Glutamatergic neuron (in vitro differentiated cells): ENCODE measurements at regions not wholly inside any gene's neighbourhood (a gene's known extent, or its start where the extent isn't known, plus 50 kb on each side); places are given as distances from the start of the nearest gene placed in this dataset.
"Not testable (repeated sequence)": the region's sequence is repeated elsewhere in the genome, so short reads cannot be mapped to it uniquely, and the experiment has no call there.

ENCODE experiments used
- DNase-seq: peaks from one replicate; pipeline ENCODE4 v3.0.0; 2022
- H3K27ac Mint-ChIP-seq: one replicate; pipeline ENCODE4 v1.8.0; 2020; ENCODE audit warnings: mild to moderate bottlenecking, mixed read lengths, inconsistent platforms; ENCODE audit not compliant: unreplicated experiment
- H3K27me3 Mint-ChIP-seq: one replicate; pipeline ENCODE4 v1.8.0; 2020; ENCODE audit warnings: mild to moderate bottlenecking, moderate library complexity, mixed read lengths, inconsistent platforms; ENCODE audit not compliant: unreplicated experiment
- H3K36me3 Mint-ChIP-seq: one replicate; pipeline ENCODE4 v1.8.0; 2020; ENCODE audit warnings: mild to moderate bottlenecking, mixed read lengths, inconsistent platforms; ENCODE audit not compliant: unreplicated experiment
- H3K4me1 Mint-ChIP-seq: one replicate; pipeline ENCODE4 v1.8.0; 2020; ENCODE audit warnings: mild to moderate bottlenecking, low read depth, mixed read lengths, inconsistent platforms; ENCODE audit not compliant: unreplicated experiment
- H3K4me3 Mint-ChIP-seq: one replicate; pipeline ENCODE4 v1.8.0; 2020; ENCODE audit warnings: mild to moderate bottlenecking, mixed read lengths, inconsistent platforms; ENCODE audit not compliant: unreplicated experiment
- H3K9me3 Mint-ChIP-seq: one replicate; pipeline ENCODE4 v1.8.0; 2020; ENCODE audit warnings: mild to moderate bottlenecking, moderate library complexity, mixed read lengths, inconsistent platforms; ENCODE audit not compliant: unreplicated experiment
- TF ChIP-seq, protein P1 (sequence below): fragments of 200-600 bp; sonication (generic); IDR thresholded peaks from one replicate; pipeline ENCODE4 v1.5.0; 2021; ENCODE audit not compliant: partially characterized antibody, unreplicated experiment

DNA sequence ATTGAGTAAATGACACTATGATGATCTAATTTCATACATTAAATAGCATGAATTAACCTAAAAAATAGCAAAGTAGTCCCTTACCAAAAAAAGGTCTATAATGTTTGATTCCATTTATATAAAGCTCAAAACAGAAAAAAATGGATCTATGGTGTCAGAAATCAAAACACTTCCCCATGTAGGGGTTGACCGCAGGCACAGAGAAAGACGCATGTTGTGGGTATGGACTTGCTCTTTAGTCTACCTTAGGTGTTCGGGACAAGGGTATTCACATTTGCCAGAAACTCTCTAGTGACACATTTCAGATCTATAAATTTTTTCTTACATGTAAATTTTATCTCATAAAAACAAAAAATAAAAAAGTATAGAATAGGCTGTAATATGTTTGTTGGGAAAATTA, 1262.9 kb downstream of the TMEM121 start:
- peaks cover 3% of the 10 kb centered on the region for H3K36me3 Mint-ChIP-seq

GRCh38 chr14:106790189-106791036, 1264.0 kb downstream of the TMEM121 start:
- Mint-ChIP-seq H3K27me3 (no peaks in the 10 kb centered on the region), H3K4me3 (no peak overlapping the region), H3K27ac (no peak overlapping the region), H3K4me1 (no peaks in the 10 kb centered on the region), H3K9me3 (peaks cover 4% of the 10 kb centered on the region), H3K36me3 (peaks cover 5% of the 10 kb centered on the region)
- TF ChIP-seq, protein P1, sequence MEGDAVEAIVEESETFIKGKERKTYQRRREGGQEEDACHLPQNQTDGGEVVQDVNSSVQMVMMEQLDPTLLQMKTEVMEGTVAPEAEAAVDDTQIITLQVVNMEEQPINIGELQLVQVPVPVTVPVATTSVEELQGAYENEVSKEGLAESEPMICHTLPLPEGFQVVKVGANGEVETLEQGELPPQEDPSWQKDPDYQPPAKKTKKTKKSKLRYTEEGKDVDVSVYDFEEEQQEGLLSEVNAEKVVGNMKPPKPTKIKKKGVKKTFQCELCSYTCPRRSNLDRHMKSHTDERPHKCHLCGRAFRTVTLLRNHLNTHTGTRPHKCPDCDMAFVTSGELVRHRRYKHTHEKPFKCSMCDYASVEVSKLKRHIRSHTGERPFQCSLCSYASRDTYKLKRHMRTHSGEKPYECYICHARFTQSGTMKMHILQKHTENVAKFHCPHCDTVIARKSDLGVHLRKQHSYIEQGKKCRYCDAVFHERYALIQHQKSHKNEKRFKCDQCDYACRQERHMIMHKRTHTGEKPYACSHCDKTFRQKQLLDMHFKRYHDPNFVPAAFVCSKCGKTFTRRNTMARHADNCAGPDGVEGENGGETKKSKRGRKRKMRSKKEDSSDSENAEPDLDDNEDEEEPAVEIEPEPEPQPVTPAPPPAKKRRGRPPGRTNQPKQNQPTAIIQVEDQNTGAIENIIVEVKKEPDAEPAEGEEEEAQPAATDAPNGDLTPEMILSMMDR: no peak
- DNase-seq: no peak

More for the DNA sequence above, 1262.9 kb downstream of the TMEM121 start:
- no peak overlapping the region for H3K4me3 Mint-ChIP-seq
- no peak for DNase-seq
- TF ChIP-seq, protein P1: no peak
- H3K9me3 Mint-ChIP-seq: peaks cover 9% of the 10 kb centered on the region
- H3K27me3 Mint-ChIP-seq: no peaks in the 10 kb centered on the region
- no peaks in the 10 kb centered on the region for H3K4me1 Mint-ChIP-seq
- H3K27ac Mint-ChIP-seq: no peak overlapping the region

DNA sequence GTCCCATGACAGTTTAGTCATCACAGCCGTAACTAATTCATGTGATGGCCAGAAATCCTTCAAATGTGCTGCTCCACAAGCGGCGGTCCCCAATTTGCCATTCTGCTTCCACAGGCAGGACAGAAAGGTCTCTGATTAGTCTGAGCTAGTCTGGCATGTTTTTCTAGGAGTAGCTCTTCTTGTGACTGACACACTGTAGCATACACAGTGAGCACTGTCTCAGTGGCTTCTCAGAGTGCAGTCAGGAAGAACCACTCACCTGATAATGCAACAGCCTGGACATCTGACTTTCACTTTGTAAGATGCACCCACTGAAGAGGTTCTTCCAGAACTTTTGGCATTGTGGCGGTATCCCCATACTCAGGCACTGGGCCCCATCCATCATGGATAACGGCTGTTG, 1266.2 kb downstream of the TMEM121 start:
- Mint-ChIP-seq H3K27ac (no peak overlapping the region), H3K4me3 (no peak overlapping the region), H3K4me1 (no peaks in the 10 kb centered on the region), H3K9me3 (peaks cover 4% of the 10 kb centered on the region), H3K27me3 (no peaks in the 10 kb centered on the region), H3K36me3 (peaks cover 5% of the 10 kb centered on the region)
- no peak for DNase-seq
- TF ChIP-seq, protein P1: no peak

DNA sequence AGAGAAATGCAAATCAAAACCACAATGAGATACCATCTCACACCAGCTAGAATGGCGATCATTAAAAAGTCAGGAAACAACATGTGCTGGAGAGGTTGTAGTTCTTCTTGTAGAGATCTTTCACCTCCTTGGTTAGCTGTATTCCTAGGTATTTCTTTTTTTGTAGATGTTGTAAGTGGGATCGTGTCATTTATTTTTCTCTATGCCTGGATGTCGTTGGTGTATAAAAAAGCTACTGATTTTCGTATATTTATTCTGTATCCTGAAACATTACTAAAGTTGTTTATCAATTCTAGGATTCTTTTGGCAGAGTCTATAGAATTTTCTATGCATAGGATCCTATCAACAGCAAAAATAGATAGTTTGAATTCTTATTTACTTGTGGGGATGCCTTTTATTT, 1271.8 kb downstream of the TMEM121 start:
- not testable (repeated sequence) for H3K36me3 Mint-ChIP-seq, H3K9me3 Mint-ChIP-seq, H3K4me3 Mint-ChIP-seq, H3K27ac Mint-ChIP-seq, H3K27me3 Mint-ChIP-seq, DNase-seq, H3K4me1 Mint-ChIP-seq

DNA sequence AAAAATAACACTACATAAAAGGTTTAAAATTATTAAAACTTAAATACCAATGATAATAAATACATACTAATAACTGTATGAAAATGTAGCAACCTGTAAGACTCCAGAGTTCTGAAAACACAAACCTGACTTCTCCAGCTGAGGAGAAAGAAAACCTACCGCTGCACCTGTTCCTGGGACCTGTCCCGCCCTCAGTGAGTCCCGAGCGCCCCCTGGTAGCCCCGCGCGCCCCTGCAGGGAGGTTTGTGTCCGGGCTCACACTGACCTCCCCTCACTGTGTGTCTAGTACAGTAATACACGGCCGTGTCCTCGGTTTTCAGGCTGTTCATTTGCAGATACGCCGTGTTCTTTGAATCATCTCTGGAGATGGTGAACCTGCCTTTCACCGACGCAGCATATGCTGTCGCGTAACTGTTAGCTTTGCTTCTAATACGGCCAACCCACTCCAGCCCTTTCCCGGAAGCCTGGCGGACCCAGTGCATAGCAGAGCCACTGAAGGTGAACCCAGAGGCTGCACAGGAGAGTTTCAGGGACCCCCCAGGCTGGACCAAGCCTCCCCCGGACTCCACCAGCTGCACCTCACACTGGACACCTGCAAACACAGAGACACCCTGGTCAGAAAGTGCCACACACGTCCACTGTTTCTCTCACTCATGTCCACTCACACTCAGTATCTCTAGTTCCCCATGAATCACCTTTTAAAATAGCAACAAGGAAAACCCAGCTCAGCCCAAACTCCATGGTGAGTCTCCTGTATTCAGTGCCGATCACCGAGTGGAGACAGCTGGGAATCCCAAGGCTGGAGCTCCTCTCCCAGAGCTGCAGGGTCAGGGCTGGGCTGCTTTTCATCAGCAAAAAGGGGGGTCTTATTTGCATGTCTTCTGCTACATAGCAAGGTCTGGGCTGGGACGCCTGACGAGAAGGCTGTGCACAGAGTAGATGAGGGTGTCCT, 1276.3 kb downstream of the TMEM121 start:
- no peaks in the 10 kb centered on the region for H3K4me1 Mint-ChIP-seq

More for the DNA sequence above, 1276.3 kb downstream of the TMEM121 start:
- no peak for DNase-seq
- peaks cover 10% of the 10 kb centered on the region for H3K9me3 Mint-ChIP-seq
- no peaks in the 10 kb centered on the region for H3K36me3 Mint-ChIP-seq
- TF ChIP-seq, protein P1: no peak
- no peak overlapping the region for H3K27ac Mint-ChIP-seq
- no peak overlapping the region for H3K4me3 Mint-ChIP-seq
- H3K27me3 Mint-ChIP-seq: no peaks in the 10 kb centered on the region
